Loucy (cell line): ENCODE measurements at regions not wholly inside any gene's neighbourhood (a gene's known extent, or its start where the extent isn't known, plus 50 kb on each side); places are given as distances from the start of the nearest gene placed in this dataset.

Experiments used
- H2AFZ ChIP-seq: fragments of 200-600 bp; sonication (generic); 2 replicates; pipeline ENCODE4 v1.6.0; 2016; ENCODE audit warnings: antibody characterized with exemption, mild to moderate bottlenecking, low read length, moderate library complexity
- H3F3A ChIP-seq: fragments of 200-600 bp; 2 replicates; pipeline ENCODE4 v1.6.0; 2016; ENCODE audit warnings: antibody characterized with exemption, low read depth, mild to moderate bottlenecking
- H3K27me3 ChIP-seq: fragments of 200-600 bp; sonication (generic); 2 replicates; pipeline ENCODE4 v1.6.1; 2014; ENCODE audit warnings: low read length, mild to moderate bottlenecking; ENCODE audit not compliant: insufficient read depth, poor library complexity, severe bottlenecking
- H3K36me3 ChIP-seq: fragments of 200-600 bp; sonication (generic); 2 replicates; pipeline ENCODE4 v1.6.1; 2016; ENCODE audit warnings: low read length; ENCODE audit not compliant: insufficient read depth
- H3K4me1 ChIP-seq: fragments of 200-600 bp; sonication (generic); 2 replicates; pipeline ENCODE4 v1.5.1; 2014; ENCODE audit warnings: low read length, mild to moderate bottlenecking; ENCODE audit not compliant: insufficient read depth, poor library complexity, severe bottlenecking
- H3K4me2 ChIP-seq: fragments of 200-600 bp; sonication (generic); 2 replicates; pipeline ENCODE4 v1.6.0; 2014; ENCODE audit warnings: antibody characterized with exemption, low read length, low read depth, mild to moderate bottlenecking; ENCODE audit not compliant: poor library complexity, severe bottlenecking
- H3K4me3 ChIP-seq: fragments of 200-600 bp; sonication (generic); 2 replicates; pipeline ENCODE4 v1.5.1; 2014; ENCODE audit warnings: low read length, mild to moderate bottlenecking, mixed read lengths; ENCODE audit not compliant: poor library complexity, severe bottlenecking
- H3K79me2 ChIP-seq: fragments of 200-600 bp; sonication (generic); 2 replicates; pipeline ENCODE4 v1.6.1; 2014; ENCODE audit warnings: low read length; ENCODE audit not compliant: insufficient read depth
- H3K9ac ChIP-seq: fragments of 200-600 bp; sonication (generic); 2 replicates; pipeline ENCODE4 v1.6.0; 2014; ENCODE audit warnings: mild to moderate bottlenecking, low read depth, low read length, moderate library complexity; ENCODE audit not compliant: poor library complexity, severe bottlenecking
- H3K9me2 ChIP-seq: fragments of 200-600 bp; sonication (generic); replicated peaks from 2 replicates; pipeline ENCODE4 v1.6.1; 2016; ENCODE audit warnings: low read depth, low read length, mixed read lengths
- H3K9me3 ChIP-seq: fragments of 200-600 bp; sonication (generic); 2 replicates; pipeline ENCODE4 v1.6.1; 2014; ENCODE audit warnings: mild to moderate bottlenecking, antibody characterized with exemption, low read length, low read depth; ENCODE audit not compliant: insufficient read depth
- H4K20me1 ChIP-seq: fragments of 200-600 bp; sonication (generic); 2 replicates; pipeline ENCODE4 v1.6.0; 2014; ENCODE audit warnings: antibody characterized with exemption, low read length, mild to moderate bottlenecking; ENCODE audit not compliant: insufficient read depth, poor library complexity, severe bottlenecking
- EZH2phosphoT487 ChIP-seq: fragments of 200-600 bp; IDR thresholded peaks from 2 replicates; pipeline ENCODE4 v1.6.1; 2018; ENCODE audit warnings: antibody characterized with exemption, mild to moderate bottlenecking, moderate library complexity, borderline replicate concordance
- TF ChIP-seq, protein P1 (sequence below): fragments of 200-600 bp; sonication (generic); conservative IDR thresholded peaks from 2 replicates; pipeline ENCODE4 v1.5.1; 2014; ENCODE audit warnings: mild to moderate bottlenecking, antibody characterized with exemption, low read length

DNA sequence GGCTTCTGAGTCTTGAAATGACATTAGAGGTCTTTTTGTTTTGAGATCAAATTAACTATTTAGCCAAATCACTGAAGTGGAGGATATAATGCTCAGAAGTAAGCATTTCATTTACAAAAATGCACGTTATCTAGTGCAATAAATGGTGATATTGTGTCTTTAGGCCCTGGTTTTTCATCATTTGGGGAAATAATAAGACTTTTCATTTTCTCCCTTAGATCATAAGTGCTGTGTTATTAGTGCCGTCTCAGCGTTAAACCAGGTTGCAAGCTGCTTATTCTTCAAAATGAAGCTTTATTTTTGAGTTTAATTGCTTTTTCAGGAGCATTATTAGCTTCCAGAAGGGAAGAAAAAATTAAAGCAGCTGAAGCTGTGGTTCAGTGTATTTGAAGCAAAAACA lies 1416.8 kb upstream of the GOT2 start:
- Histone ChIP-seq H3K4me2 (no peak overlapping the region), H3K4me3 (no peak overlapping the region), H3K79me2 (no peaks in the 10 kb centered on the region), H2AFZ (no peak overlapping the region), H3K9me3 (0 out of 2 replicates have a peak, but pooled peaks cover 2% of the 10 kb centered on the region), H3K9me2 (no peaks in the 10 kb centered on the region), H3F3A (no peaks in the 10 kb centered on the region), H3K27me3 (no peaks in the 10 kb centered on the region), H3K36me3 (no peaks in the 10 kb centered on the region), H3K4me1 (no peaks in the 10 kb centered on the region), H3K9ac (no peak overlapping the region), H4K20me1 (no peaks in the 10 kb centered on the region)
- no peak for TF ChIP-seq EZH2phosphoT487
- TF ChIP-seq, protein P1, sequence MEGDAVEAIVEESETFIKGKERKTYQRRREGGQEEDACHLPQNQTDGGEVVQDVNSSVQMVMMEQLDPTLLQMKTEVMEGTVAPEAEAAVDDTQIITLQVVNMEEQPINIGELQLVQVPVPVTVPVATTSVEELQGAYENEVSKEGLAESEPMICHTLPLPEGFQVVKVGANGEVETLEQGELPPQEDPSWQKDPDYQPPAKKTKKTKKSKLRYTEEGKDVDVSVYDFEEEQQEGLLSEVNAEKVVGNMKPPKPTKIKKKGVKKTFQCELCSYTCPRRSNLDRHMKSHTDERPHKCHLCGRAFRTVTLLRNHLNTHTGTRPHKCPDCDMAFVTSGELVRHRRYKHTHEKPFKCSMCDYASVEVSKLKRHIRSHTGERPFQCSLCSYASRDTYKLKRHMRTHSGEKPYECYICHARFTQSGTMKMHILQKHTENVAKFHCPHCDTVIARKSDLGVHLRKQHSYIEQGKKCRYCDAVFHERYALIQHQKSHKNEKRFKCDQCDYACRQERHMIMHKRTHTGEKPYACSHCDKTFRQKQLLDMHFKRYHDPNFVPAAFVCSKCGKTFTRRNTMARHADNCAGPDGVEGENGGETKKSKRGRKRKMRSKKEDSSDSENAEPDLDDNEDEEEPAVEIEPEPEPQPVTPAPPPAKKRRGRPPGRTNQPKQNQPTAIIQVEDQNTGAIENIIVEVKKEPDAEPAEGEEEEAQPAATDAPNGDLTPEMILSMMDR = no peak

DNA sequence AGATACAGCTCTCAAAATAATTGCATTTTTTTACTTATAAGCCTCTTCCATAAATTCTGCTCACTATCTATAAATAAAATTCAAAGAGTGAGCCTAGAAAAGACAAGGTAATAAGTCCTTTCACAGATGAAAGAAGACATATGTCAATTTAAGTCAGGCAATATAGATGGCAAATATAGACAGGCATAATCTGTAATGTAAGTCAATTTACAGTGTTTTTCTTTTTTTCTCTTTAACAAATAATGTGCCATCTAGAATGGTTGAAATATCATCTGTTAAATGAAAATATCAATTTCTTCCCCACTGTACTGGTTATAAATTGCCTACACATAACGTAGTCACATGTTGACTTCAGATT lies 1409.2 kb upstream of the GOT2 start:
- Histone ChIP-seq H3K36me3 (no peaks in the 10 kb centered on the region), H3K4me3 (no peak overlapping the region), H2AFZ (no peak overlapping the region), H3K9me2 (0 out of 2 replicates have a peak, but pooled peaks cover 3% of the 10 kb centered on the region), H3K9ac (no peak overlapping the region), H3K4me1 (no peaks in the 10 kb centered on the region), H3K9me3 (0 out of 2 replicates have a peak, but pooled peaks cover 2% of the 10 kb centered on the region), H4K20me1 (no peaks in the 10 kb centered on the region), H3K27me3 (no peaks in the 10 kb centered on the region), H3K4me2 (no peak overlapping the region), H3K79me2 (no peaks in the 10 kb centered on the region), H3F3A (no peaks in the 10 kb centered on the region)
- TF ChIP-seq EZH2phosphoT487 = no peak
- TF ChIP-seq, protein P1 = no peak

DNA sequence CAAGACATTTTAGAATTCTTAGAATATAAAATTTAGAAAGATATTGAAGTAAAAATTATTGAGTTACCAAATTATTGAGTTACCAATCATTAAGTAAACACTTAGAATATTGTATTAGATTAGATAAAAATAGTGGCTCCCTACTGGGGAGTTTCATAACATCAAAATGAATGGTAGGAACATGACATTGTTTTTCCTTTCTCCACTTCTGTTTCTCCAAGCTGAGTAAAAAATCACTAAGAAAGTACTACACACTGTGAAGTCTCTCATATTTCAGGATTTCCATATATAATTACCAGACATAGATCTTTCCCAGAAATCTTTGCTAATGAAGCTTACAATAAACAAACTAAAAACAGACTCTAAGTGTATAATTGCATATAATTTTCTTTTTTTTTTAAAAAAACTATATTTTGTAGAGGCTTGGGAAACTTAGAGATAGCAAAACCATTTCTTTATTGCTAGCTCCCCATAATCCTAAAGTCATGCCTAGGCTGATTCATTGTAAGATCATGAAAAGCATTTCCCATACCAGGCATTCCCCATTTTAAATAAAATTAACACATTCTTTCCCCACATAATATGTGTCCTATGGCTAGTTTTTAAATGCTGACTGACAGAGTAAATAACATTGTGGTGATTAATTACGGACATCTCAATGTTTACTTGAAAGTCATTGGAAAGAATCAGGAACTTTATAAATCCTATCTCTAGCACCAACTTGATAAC lies 1408.7 kb upstream of the GOT2 start:
- Histone ChIP-seq H3F3A (no peaks in the 10 kb centered on the region), H3K9me3 (0 out of 2 replicates have a peak, but pooled peaks cover 2% of the 10 kb centered on the region), H4K20me1 (no peaks in the 10 kb centered on the region), H3K4me1 (no peaks in the 10 kb centered on the region), H3K36me3 (no peaks in the 10 kb centered on the region), H3K27me3 (no peaks in the 10 kb centered on the region), H3K9ac (no peak overlapping the region), H3K9me2 (0 out of 2 replicates have a peak, but pooled peaks cover 3% of the 10 kb centered on the region), H3K4me3 (no peak overlapping the region), H3K79me2 (no peaks in the 10 kb centered on the region), H3K4me2 (no peak overlapping the region), H2AFZ (no peak overlapping the region)
- TF ChIP-seq, protein P1 = no peak
- TF ChIP-seq EZH2phosphoT487 = no peak
